Epithelial cell of prostate (primary cell): ENCODE measurements at regions not wholly inside any gene's neighbourhood (a gene's known extent, or its start where the extent isn't known, plus 50 kb on each side); places are given as distances from the start of the nearest gene placed in this dataset.
"Not testable (repeated sequence)": the region's sequence is repeated elsewhere in the genome, so short reads cannot be mapped to it uniquely, and the experiment has no call there.

ENCODE experiments used
- DNase-seq: peaks from one replicate; pipeline ENCODE4 v3.0.0-alpha.2; 2011; ENCODE audit warnings: low read depth, low spot score
- H3K27ac ChIP-seq: fragments of 450-650 bp; 2 replicates; pipeline ENCODE4 v1.5.1; 2017; ENCODE audit warnings: mild to moderate bottlenecking

GRCh38 chr22:49522582-49523373 lies 304.9 kb downstream of the BRD1 start:
- DNase-seq: no peak
- no peak overlapping the region for H3K27ac ChIP-seq

DNA sequence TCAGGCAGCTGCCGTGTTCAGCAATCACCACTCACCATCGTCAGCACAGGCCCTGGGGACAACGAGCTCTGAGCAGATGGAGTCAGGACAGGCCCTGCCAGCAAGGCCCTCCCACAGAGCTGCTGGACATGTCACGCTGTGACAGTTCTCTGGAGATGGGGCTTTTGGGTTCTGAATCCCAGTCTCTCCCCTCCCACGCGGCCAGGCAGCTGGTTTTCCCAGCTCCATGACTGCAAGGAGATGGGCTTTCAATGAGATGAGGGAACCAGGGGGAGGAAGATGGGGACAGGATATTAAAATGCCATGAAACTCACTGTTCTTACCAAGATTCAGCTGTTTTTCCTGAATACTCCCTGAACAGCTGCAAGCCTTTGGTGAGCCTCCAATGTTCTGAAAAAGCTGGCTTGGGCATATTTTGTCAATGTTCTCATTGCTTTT lies 305.9 kb downstream of the BRD1 start:
- H3K27ac ChIP-seq: no peak overlapping the region
- DNase-seq: no peak

DNA sequence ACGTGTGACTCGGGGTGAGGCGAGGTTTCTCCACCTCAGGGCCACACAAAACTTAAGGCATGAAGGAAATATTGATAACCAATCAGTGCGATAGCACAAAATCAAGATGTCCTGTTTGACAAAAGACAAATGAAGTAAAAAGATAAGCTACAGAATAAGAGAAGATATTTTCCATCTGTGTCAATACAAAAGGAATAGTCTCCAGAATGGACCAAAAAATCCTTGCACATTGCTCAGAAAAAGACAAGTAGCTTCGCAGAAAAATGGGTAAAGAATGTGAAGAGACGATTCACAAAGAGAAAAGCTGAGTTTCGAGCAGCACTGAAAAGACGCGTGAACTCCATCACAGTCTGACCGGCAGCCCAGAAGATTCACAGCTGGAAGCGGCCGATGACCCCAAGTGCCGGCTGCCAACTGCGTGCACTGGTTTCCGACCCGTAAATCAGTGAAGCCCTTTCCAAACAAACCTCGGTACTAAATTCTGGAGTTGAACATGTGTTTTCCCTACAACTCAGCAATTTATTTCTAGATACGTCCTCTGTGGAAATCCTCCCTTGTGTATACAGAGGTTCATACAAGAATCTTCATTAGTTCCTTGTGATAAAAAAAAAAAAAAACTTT lies 308.4 kb downstream of the BRD1 start:
- DNase-seq: no peak
- no peak overlapping the region for H3K27ac ChIP-seq

- H3K27ac ChIP-seq: no peak overlapping the region
- no peak for DNase-seq
Measured at GRCh38 chr22:49518436-49518970, 309.2 kb downstream of the BRD1 start.

DNA sequence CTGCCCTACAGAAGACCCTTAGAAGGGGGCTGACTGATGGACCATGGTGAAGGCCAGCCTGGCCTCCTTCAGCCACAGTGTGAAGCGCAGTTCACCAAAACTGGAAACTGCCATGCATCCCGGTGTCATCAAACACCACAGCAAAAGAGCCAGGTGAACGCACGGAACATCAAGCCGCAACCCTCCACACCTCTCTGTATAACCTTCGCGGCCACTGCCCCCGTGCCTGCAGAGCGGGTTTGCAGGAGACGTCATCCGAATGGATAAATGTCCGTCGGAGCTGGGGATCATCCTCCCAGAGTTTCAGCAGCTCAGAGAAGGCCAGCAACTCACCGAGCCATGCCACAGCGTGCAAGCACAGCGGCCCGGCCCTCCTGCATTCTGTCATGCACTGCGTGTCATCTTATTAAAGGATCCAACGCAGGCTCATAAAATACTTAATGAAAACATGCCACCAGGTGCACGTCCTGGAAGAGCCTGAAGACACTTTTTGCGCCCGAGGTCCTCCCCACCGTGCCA lies 309.9 kb downstream of the BRD1 start:
- no peak for DNase-seq

GRCh38 chr22:49517211-49517610 lies 310.5 kb downstream of the BRD1 start:
- DNase-seq: no peak
- H3K27ac ChIP-seq: no peak overlapping the region

More for the DNA sequence above, 309.9 kb downstream of the BRD1 start:
- no peak overlapping the region for H3K27ac ChIP-seq

DNA sequence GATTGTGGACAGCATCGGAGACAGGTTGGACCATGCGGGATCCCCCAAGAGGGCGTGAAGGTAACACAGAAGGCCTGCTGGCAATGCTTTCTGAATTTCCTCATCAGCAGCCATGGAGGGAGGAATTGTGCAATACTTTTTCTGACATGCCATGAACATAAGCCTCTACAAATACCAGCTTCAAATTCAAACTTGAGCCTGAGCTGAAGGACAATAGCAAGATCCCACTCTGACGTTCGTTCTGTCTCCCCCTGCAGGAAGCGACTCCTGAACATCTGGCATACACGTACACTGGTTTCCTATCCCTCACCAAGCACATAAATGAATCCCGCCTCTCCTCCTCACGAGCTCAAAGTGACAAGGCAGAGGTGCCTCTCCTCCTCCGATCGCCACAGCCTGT lies 312.2 kb downstream of the BRD1 start:
- H3K27ac ChIP-seq: no peak overlapping the region
- DNase-seq: no peak

GRCh38 chr22:49514641-49515040 lies 313.0 kb downstream of the BRD1 start:
- no peak overlapping the region for H3K27ac ChIP-seq
- no peak for DNase-seq

GRCh38 chr22:49514211-49514610 lies 313.5 kb downstream of the BRD1 start:
- no peak overlapping the region for H3K27ac ChIP-seq

DNA sequence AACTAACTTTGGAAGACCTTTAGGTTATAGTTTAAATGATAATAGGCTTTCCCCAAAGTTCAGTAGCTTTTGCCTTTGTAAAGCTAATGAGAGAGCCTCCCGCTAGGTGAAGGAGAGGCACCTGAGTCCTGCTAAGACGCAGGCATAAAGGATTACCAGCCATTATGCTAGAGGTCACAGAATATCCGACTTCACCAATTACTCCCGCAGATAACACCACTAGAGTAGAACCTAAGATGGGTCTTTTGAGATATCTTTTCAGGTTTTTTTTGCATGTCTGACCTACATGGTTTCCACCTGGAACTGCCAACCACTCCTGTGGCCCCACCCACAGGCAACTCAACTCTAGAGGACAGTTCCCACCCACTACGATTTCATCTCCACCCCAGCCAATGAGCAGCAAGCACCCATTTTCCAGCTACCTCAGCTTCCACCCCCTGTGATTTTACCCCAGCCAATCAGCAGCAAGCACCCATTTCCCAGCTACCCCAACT lies 314.3 kb downstream of the BRD1 start:
- DNase-seq: no peak
- H3K27ac ChIP-seq: no peak overlapping the region

More at GRCh38 chr22:49514211-49514610, 313.5 kb downstream of the BRD1 start:
- no peak for DNase-seq

- no peak for DNase-seq
- no peak overlapping the region for H3K27ac ChIP-seq
Measured at GRCh38 chr22:49512487-49513165, 315.0 kb downstream of the BRD1 start.

DNA sequence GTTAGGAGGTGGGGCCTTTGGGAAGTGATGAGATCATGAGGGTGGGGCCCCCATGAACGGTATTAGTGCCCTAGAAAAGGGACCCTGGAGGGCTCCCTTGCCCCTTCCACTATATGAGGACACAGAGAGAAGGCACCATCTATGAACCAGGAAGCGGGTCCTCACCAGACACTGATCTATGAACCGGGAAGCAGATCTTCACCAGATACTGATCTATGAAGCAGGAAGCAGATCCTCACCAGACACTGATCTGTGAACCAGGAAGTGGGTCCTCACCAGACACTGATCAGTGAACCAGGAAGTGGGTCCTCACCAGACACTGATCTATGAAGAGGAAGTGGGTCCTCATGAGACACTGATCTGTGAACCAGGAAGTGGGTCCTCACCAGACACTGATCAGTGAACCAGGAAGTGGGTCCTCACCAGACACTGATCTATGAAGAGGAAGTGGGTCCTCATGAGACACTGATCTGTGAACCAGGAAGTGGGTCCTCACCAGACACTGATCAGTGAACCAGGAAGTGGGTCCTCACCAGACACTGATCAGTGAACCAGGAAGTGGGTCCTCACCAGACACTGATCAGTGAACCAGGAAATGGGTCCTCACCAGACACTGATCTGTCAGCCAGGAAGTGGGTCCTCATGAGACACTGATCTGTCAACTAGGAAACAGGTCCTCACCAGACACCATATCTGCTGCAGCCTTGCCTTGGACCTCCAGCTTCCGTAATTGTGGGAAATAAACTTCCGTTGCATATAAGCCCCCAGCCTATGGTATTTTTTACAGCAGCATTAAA lies 316.1 kb downstream of the BRD1 start:
- not testable (repeated sequence) for H3K27ac ChIP-seq, DNase-seq

DNA sequence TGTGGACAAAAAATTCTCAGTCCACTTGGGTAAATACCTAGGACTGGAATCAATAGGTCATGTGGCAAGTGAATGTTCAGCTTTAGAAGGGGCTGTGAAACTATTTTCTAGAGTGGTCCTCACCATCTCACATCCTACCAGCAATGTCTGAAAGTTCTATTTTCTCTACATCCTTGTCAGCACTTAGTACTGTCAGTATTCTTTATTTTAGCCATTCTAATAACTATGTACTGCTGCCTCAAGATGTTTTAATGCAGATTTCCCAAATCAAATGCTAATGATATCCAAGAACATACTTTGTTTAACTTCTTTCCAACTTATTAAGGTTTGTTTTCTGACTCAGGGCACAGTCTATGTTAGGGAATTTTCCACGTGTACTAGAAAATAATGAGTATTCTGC lies 317.0 kb downstream of the BRD1 start:
- DNase-seq: no peak
- H3K27ac ChIP-seq: no peak overlapping the region

DNA sequence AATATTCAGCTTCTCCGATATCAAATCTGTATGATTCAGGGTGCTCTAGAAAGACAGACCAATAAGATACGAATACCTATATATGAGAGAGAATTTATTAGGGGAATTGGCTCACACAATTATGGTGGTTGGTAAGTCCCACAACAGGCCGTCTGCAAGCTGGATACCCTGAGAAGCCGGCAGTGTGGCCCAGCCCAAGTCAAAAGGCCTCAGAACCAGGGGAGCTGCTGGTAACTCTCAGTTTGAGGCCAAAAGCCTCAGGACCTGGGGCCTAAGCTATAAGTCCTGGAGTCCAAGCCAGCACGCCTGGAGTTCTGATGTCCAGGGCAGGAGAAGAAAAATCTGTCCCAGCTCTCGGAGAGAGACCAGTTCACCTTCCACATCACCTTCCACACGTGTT lies 318.7 kb downstream of the BRD1 start:
- no peak for DNase-seq
- H3K27ac ChIP-seq: no peak overlapping the region

DNA sequence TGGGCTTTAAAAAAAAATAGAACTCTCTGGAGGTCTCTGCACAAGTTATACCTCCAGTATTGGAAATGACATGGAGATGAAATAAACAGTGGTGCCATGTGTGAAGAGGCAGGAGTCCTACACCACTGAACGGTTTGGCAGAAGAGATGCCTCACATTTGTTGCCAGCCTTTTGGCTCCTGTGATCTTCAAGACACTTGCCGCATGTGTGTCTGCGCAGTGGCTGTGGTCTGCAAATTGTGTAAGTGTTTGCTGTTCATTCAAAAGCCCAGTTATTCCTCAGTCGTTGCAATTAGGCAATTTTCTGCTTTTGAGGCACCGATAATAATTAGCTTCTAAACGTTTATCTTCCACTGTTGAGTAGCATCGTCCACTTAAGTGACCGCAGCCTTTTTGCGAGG lies 319.1 kb downstream of the BRD1 start:
- no peak overlapping the region for H3K27ac ChIP-seq
- DNase-seq: no peak

GRCh38 chr22:49507607-49508292 lies 319.9 kb downstream of the BRD1 start:
- no peak for DNase-seq
- no peak overlapping the region for H3K27ac ChIP-seq

GRCh38 chr22:49506010-49506400 lies 321.7 kb downstream of the BRD1 start:
- no peak for DNase-seq
- H3K27ac ChIP-seq: no peak overlapping the region

DNA sequence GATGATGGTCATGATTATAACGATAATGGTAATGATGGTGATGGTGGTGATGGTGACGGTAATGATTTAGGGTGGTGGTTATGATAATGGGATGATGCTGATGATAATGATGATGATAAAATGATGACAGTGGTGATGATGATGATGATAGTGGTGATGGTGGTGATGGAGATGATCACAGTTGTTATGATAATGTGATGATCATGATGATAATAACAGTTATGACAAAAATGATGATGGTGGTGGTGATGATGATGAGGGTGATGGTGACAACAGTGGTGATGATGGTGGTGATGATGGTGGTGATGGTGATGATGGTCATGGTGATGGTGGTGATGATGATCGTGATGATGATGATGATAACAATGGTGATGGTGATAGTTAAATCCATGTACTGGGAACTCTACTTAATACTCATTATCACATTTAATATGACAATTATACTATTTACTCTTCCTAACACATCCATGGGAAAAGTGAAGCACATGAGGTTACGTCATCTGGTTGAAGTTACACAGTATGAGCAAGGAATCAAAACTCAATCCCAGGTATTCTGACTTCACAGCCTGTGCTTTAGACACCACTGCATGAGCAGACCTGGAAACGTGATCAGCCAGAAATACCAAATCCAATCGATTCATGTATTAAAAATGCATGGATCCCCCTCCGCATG lies 322.2 kb downstream of the BRD1 start:
- no peak for DNase-seq
- no peak overlapping the region for H3K27ac ChIP-seq
